GM10266 (cell line): ENCODE measurements at regions not wholly inside any gene's neighbourhood (a gene's known extent, or its start where the extent isn't known, plus 50 kb on each side); places are given as distances from the start of the nearest gene placed in this dataset.

ENCODE experiments used
- DNase-seq: peaks from one replicate; pipeline ENCODE4 v3.0.0; 2012; ENCODE audit errors: extremely low spot score
- CTCF ChIP-seq: IDR thresholded peaks from 2 replicates; pipeline ENCODE4 v1.5.1; 2012; ENCODE audit warnings: mild to moderate bottlenecking, low read depth; ENCODE audit not compliant: control insufficient read depth, insufficient read depth; ENCODE audit errors: missing control alignments

GRCh38 chrX:16459008-16459407 lies 190.9 kb upstream of the S100G start:
- DNase-seq = no peak
- no peak for TF ChIP-seq CTCF

GRCh38 chrX:16461968-16462367 lies 188.0 kb upstream of the S100G start:
- TF ChIP-seq CTCF = no peak
- no peak for DNase-seq

- no peak for DNase-seq
- no peak for TF ChIP-seq CTCF
These were observed 187.0 kb upstream of the S100G start for GRCh38 chrX:16462912-16463311.

- TF ChIP-seq CTCF = no peak
- DNase-seq = no peak
These were observed 185.6 kb upstream of the S100G start for GRCh38 chrX:16464369-16464768.

GRCh38 chrX:16465081-16465876 lies 184.7 kb upstream of the S100G start:
- DNase-seq = no peak
- no peak for TF ChIP-seq CTCF

GRCh38 chrX:16466640-16467432 lies 183.1 kb upstream of the S100G start:
- no peak for TF ChIP-seq CTCF
- no peak for DNase-seq

- no peak for TF ChIP-seq CTCF
- DNase-seq = no peak
These were observed 180.1 kb upstream of the S100G start for GRCh38 chrX:16469870-16470269.
